GM18858 (cell line): ENCODE measurements at regions not wholly inside any gene's neighbourhood (a gene's known extent, or its start where the extent isn't known, plus 50 kb on each side); places are given as distances from the start of the nearest gene placed in this dataset.
"Not testable (repeated sequence)": the region's sequence is repeated elsewhere in the genome, so short reads cannot be mapped to it uniquely, and the experiment has no call there.

Source experiments
- ATAC-seq: cut with Tn5 transposase; IDR thresholded peaks from one replicate; pipeline ENCODE4 v1.9.1; 2021; ENCODE audit not compliant: unreplicated experiment

GRCh38 chr1:232180779-232181136 is 449.2 kb downstream of the SIPA1L2 start:
- ATAC-seq: no peak

GRCh38 chr1:232179896-232180778 is 449.8 kb downstream of the SIPA1L2 start:
- no peak for ATAC-seq

- ATAC-seq: no peak
These were observed 451.7 kb downstream of the SIPA1L2 start for GRCh38 chr1:232178191-232178590.

GRCh38 chr1:232177438-232177837 is 452.5 kb downstream of the SIPA1L2 start:
- ATAC-seq: no peak

GRCh38 chr1:232176222-232176621 is 453.7 kb downstream of the SIPA1L2 start:
- ATAC-seq: no peak

- no peak for ATAC-seq
These were observed 455.6 kb downstream of the SIPA1L2 start for GRCh38 chr1:232174306-232174705.

- ATAC-seq: no peak
These were observed 457.4 kb downstream of the SIPA1L2 start for GRCh38 chr1:232172563-232172962.

- ATAC-seq: no peak
These were observed 459.0 kb downstream of the SIPA1L2 start for GRCh38 chr1:232170909-232171308.

GRCh38 chr1:232169436-232169835 is 460.5 kb downstream of the SIPA1L2 start:
- ATAC-seq: no peak

GRCh38 chr1:232168508-232168907 is 461.4 kb downstream of the SIPA1L2 start:
- ATAC-seq: no peak

- no peak for ATAC-seq
These were observed 463.0 kb downstream of the SIPA1L2 start for GRCh38 chr1:232166942-232167341.

GRCh38 chr1:232164078-232164963 is 465.6 kb downstream of the SIPA1L2 start:
- no peak for ATAC-seq

- ATAC-seq: no peak
These were observed 466.4 kb downstream of the SIPA1L2 start for GRCh38 chr1:232163533-232163932.

GRCh38 chr1:232162001-232162400 is 467.9 kb downstream of the SIPA1L2 start:
- no peak for ATAC-seq

- not testable (repeated sequence) for ATAC-seq
These were observed 471.4 kb downstream of the SIPA1L2 start for GRCh38 chr1:232158558-232158957.

GRCh38 chr1:232156070-232156469 is 473.9 kb downstream of the SIPA1L2 start:
- ATAC-seq: not testable (repeated sequence)

- ATAC-seq: no peak
These were observed 476.3 kb downstream of the SIPA1L2 start for GRCh38 chr1:232153652-232154051.

GRCh38 chr1:232150770-232151548 is 479.0 kb downstream of the SIPA1L2 start:
- no peak for ATAC-seq

GRCh38 chr1:232149287-232150201 is 480.4 kb downstream of the SIPA1L2 start:
- ATAC-seq: no peak

- ATAC-seq: no peak
These were observed 482.7 kb downstream of the SIPA1L2 start for GRCh38 chr1:232147215-232147614.
